HL-60 (cell line): ENCODE measurements at regions not wholly inside any gene's neighbourhood (a gene's known extent, or its start where the extent isn't known, plus 50 kb on each side); places are given as distances from the start of the nearest gene placed in this dataset.

ENCODE experiments used
- GABPA ChIP-seq: IDR thresholded peaks from 2 replicates; pipeline ENCODE4 v1.6.1; 2012; ENCODE audit warnings: low read depth
- POLR2AphosphoS5 ChIP-seq: IDR thresholded peaks from 2 replicates; pipeline ENCODE4 v1.6.1; 2012; ENCODE audit warnings: low read depth
- SPI1 ChIP-seq: IDR thresholded peaks from 2 replicates; pipeline ENCODE4 v1.6.1; 2012; ENCODE audit warnings: low read depth, mild to moderate bottlenecking, borderline replicate concordance
- TF ChIP-seq, protein P1 (sequence below): IDR thresholded peaks from one replicate; pipeline ENCODE4 v1.5.1; 2011; ENCODE audit warnings: low read length, control low read depth, inconsistent platforms; ENCODE audit not compliant: insufficient read depth
- TF ChIP-seq, protein P2 (sequence below): IDR thresholded peaks from 2 replicates; pipeline ENCODE4 v1.6.1; 2012; ENCODE audit warnings: low read depth; ENCODE audit not compliant: insufficient replicate concordance

DNA sequence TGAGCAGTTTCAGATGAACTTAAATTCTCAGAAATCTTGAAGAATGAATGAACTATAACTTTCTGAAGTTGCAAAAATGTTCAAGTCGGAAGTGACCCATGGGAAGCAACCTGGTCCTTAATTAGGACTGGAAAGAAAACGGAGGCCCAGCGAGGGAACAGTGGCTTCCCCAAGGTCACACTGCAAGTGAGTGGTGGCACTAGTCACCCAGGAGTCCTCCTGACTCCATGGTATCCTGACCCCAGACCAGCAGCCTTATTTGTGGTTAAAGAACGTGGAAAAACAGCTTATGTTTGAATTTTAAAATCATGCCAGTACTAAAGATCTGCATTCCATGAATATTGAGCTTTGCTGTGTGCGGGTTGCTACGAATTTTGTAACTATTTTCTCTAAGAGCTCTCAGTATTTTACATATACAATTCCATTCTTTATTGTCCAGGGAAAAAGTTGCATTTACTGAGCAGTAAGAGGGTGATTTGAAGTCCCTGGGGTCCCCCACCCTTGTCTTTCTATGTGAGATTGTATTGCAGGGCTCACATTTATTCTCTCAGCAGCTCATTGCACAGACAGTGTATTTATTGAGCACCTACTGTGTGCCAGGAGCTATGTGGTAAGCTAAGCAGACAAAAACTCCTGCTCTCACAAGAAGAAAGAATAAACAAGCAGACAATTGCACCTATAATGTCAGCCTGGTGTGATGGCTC, 61.6 kb upstream of the ATP5PO start:
- TF ChIP-seq, protein P1, sequence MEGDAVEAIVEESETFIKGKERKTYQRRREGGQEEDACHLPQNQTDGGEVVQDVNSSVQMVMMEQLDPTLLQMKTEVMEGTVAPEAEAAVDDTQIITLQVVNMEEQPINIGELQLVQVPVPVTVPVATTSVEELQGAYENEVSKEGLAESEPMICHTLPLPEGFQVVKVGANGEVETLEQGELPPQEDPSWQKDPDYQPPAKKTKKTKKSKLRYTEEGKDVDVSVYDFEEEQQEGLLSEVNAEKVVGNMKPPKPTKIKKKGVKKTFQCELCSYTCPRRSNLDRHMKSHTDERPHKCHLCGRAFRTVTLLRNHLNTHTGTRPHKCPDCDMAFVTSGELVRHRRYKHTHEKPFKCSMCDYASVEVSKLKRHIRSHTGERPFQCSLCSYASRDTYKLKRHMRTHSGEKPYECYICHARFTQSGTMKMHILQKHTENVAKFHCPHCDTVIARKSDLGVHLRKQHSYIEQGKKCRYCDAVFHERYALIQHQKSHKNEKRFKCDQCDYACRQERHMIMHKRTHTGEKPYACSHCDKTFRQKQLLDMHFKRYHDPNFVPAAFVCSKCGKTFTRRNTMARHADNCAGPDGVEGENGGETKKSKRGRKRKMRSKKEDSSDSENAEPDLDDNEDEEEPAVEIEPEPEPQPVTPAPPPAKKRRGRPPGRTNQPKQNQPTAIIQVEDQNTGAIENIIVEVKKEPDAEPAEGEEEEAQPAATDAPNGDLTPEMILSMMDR: no peak
- no peak for TF ChIP-seq POLR2AphosphoS5
- TF ChIP-seq, protein P2, sequence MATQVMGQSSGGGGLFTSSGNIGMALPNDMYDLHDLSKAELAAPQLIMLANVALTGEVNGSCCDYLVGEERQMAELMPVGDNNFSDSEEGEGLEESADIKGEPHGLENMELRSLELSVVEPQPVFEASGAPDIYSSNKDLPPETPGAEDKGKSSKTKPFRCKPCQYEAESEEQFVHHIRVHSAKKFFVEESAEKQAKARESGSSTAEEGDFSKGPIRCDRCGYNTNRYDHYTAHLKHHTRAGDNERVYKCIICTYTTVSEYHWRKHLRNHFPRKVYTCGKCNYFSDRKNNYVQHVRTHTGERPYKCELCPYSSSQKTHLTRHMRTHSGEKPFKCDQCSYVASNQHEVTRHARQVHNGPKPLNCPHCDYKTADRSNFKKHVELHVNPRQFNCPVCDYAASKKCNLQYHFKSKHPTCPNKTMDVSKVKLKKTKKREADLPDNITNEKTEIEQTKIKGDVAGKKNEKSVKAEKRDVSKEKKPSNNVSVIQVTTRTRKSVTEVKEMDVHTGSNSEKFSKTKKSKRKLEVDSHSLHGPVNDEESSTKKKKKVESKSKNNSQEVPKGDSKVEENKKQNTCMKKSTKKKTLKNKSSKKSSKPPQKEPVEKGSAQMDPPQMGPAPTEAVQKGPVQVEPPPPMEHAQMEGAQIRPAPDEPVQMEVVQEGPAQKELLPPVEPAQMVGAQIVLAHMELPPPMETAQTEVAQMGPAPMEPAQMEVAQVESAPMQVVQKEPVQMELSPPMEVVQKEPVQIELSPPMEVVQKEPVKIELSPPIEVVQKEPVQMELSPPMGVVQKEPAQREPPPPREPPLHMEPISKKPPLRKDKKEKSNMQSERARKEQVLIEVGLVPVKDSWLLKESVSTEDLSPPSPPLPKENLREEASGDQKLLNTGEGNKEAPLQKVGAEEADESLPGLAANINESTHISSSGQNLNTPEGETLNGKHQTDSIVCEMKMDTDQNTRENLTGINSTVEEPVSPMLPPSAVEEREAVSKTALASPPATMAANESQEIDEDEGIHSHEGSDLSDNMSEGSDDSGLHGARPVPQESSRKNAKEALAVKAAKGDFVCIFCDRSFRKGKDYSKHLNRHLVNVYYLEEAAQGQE: no peak
- no peak for TF ChIP-seq GABPA
- no peak for TF ChIP-seq SPI1
